ELF-1 (cell line): ENCODE measurements at regions not wholly inside any gene's neighbourhood (a gene's known extent, or its start where the extent isn't known, plus 50 kb on each side); places are given as distances from the start of the nearest gene placed in this dataset.
A peak's percentile ranks its signal among the peaks of the same experiment; 100 is the strongest.

Source experiments
- DNase-seq: peaks from one replicate; pipeline ENCODE4 v3.0.0-alpha.2; 2016; ENCODE audit warnings: low read depth, low spot score

DNA sequence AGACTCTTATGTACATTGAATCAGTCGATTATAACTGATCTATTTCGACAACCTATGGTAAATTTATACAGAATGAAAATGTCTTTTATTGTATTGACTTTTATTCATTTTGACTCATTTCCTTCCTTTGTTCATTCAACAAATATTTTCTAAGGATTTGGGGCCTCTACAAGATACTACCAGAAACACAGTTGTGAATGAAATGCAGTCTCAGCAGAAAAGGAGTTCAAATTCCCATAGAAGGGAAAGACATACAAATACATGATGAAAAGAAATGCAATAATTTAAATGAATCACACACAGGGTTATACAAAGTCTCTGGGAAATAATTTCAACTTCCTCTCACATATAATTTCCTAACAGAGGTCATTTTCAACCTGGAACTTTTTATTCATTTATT, 134.0 kb upstream of the SEMA3A start:
- DNase-seq = no peak

- DNase-seq = no peak
These were observed 129.6 kb upstream of the SEMA3A start for GRCh38 chr7:84324136-84324630.

- no peak for DNase-seq
These were observed 122.9 kb upstream of the SEMA3A start for GRCh38 chr7:84317536-84317935.

- no peak for DNase-seq
These were observed 119.7 kb upstream of the SEMA3A start for GRCh38 chr7:84314263-84314662.

GRCh38 chr7:84304407-84304806, 109.8 kb upstream of the SEMA3A start:
- no peak for DNase-seq

DNA sequence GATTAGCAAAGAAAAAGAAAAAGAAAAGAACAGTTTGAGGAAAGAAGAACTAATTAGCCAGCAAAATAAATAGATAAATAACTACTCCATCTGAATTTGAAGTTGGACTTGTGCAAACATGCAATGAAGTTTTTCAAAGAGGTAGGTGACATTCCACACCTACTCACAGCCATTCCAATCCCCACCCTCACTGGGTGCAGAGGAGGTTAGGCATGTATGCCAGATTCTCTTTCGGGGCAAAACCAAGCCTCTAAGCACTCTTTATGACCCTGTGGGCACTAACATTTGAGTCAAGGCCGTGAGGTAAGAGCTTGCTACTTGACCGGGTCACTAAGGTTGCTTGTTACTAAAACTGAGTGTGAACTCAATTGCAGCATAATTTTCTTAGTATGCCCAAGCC, 108.4 kb upstream of the SEMA3A start:
- DNase-seq = no peak

DNA sequence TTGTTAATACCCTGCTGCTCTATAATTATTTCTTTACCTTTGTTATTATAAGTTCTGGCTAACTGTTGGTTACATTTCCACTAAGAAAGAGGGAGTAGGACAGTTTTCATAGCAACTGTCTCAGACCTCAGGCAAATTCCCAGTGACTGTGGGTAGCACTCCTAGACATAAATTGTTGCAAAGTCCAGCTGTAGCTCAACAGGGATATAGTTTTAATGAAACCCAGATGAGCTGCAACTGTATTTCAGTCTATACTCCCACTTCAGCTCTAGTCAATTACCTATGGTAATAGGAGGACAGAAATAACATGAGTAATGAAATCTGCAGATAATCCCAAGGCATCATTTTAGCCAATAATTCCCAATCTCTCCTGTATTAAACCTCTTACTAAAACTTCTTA, 103.0 kb upstream of the SEMA3A start:
- no peak for DNase-seq

DNA sequence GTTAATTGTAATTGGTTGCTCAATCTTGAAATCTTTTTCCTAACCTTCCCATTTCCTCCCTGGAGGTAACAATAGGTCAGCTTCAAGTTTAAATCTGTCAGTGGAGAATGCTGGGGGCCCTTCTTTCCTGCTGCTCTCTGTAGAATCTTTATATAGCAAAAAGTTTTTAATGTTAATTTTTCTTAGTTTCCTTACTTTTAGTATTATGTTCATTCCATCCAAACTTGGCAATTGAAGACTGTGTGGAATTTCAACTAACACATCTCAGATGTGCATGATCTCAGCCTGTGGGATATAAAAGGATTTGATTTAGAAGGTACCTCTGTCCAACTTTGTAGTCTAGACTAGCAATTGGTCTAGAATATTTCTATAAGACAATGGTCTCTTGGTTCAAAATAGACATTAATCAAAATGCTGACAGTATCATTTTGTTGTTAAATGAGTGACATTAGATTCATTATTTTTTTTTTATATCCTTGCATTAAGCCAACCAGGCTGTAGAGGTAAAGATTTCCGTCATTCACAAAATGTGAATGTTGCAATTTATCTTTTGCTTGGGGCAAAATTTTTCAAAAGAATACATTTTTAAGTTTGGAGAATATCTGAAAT, 100.4 kb upstream of the SEMA3A start:
- no peak for DNase-seq

DNA sequence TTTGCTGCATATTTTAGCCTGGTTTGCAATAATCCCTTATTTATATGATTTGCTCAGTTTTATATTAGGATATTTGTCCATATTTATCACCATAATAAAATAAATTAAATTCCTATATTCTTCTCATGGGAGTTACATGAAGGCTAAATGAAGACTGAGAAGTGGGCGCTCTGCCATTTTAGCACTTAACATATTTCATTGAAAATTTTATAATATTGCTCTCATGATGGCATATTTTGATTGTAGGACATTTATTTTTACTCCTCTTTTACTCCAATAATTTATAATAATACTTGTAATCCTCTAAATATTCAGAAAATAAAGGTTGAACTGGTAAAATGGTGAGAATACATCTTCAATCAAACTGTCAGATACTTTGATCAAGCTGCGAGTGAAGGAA, 99.8 kb upstream of the SEMA3A start:
- DNase-seq = no peak

- peak; percentile 7 for DNase-seq
These were observed 97.2 kb upstream of the SEMA3A start for GRCh38 chr7:84291756-84292155.

DNA sequence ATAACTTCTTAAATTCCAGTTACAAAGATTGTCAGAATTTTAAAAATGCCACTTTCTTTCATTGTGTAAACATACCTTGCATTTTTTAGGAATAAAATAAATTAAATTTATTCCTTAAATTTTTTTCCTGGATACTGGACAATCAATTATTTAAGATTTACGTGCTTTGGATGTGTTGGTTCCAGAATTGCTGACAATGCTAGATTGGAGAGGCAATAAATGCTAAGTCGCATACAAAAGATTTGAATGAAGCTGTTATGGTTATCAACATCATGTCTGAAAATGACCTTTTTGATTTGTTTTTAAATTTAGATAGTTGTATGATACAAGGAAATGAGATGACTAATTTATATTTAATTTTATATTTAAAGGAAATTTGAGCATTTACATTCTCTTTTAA, 89.2 kb upstream of the SEMA3A start:
- DNase-seq = no peak

GRCh38 chr7:84281518-84281917, 86.9 kb upstream of the SEMA3A start:
- DNase-seq = no peak

DNA sequence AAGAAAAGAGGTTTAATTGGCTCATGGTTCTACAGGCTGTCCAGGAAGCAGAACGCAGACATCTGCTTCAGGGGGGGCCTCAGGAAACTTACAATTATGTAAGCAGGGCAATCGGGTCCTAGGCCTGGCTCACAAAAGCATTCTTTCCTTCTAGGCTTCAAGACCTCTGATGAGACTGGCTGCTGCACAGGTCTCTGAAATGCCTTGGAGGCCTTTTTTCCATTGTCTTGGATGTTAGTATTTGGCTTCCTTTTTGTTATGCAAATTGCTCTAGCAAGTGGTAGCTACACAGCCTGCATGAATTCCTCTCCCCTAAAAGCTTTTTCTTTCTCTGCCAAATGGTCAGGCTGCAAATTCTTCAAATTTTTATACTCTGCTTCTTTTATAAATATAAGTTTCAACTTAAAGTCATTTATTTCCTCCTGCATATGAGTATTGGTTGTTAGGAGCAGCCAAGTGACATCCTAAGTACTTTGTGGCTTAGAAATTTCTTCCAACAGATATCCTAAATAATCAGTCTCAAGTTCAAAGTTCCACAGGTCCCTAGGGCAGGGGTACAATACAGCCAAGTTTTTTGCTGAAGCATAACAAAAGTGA, 83.1 kb upstream of the SEMA3A start:
- peak; percentile 96 for DNase-seq

DNA sequence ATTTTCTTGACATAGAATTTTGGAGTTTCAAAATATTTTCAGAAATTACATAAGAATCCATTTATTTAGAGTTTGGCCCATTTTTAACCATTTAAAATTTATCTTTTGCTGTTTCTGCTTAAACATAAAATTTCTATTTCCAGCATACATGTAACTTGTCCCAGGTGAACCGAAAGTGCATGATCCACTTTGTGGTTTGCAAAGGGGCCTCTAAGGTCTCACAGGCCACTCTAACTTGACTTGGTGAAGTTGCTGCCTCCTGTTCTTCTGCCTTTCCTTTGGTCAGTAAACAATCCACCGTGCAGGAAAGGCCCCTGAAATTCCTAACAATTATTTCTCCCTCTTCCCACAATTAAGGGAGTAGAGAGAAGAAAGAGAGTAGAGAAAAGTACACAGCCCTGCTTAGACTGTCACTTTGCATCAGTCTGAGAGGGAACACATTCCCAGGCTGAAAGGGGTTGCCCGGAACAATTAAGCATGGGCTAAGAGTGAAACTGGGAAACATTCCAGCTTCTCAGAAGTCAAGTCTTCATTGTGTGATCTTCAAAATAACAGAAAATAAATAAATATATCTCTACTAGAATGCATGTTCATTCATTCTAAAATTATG, 79.5 kb upstream of the SEMA3A start:
- peak; percentile 52 for DNase-seq

DNA sequence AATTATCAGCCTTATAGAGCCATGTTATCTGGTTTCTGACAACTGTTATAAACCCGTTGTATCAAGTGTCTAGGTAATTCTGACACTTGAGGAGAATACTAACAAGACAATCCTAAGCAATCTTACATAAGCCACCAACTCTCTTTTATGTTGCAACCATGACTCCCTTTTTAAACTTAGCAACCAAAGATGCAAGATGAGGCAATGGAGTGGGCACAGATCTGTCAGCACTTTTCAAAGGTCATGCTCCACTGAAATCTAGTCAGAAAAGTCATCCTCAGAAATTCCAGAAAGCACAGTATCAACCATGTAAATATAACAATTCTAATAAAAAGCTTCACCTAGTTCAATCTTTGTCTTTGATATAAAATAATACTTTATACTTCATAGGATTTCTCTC, 77.0 kb upstream of the SEMA3A start:
- DNase-seq = no peak

DNA sequence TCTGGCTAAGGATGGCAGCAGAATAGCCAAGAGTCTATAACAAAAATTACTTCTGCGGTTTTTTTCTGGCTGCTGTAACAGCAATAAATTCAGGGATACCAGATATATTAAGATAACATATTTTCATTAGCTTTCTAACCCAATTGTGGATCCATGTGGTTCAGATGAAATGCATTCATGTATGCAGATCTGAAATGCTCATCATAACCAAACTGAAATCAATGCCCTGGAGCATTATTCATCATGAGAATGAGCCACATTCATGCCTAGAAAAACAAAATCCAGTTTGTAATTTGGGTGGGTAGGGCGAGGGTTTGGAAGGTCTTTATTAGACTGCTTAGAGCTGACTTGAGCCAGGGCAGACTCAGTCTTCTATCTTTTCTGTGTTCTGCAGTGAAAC, 69.8 kb upstream of the SEMA3A start:
- no peak for DNase-seq

DNA sequence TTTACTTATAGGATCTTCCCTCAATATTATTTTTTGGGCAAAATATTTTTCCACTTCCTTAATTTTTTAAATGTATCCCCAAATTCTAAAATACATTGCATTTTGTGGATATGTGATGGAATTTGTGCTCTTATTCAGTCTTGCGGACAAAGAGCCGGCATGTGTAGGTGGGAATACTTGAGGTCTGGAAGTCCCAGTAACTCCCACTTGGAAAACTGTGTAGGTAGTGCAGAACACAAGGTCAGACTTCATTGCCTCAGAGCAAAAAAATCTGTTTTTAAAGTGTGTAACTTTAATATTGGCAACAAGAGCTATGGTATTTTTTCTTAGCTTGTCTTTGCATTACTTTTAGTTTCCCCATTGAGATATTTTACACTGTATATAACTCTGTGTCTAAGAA, 68.5 kb upstream of the SEMA3A start:
- DNase-seq = no peak

- DNase-seq = no peak
These were observed 66.9 kb upstream of the SEMA3A start for GRCh38 chr7:84261509-84261908.

DNA sequence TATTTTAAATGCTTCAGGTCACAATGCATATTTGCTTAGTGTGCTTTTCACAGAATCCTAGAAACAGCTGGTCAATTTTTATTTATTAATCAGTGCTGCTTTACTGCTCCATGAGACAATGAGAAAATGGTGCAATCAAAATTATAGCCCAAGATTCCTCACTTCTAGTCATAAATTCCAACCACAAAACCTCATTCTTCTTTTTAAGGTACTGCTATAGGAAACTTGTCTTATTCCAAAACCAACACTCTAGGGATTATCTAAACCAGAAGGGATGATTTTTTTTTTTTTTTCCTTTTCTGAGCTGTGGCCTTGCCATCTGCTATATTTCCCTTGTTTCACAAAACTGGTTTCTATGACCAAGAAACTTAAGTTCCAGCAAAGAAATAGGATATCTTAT, 64.0 kb upstream of the SEMA3A start:
- DNase-seq = no peak

GRCh38 chr7:84256571-84256971, 62.0 kb upstream of the SEMA3A start:
- no peak for DNase-seq

GRCh38 chr7:84251277-84251781, 56.7 kb upstream of the SEMA3A start:
- DNase-seq = no peak

- no peak for DNase-seq
These were observed 55.9 kb upstream of the SEMA3A start for GRCh38 chr7:84250452-84250851.

DNA sequence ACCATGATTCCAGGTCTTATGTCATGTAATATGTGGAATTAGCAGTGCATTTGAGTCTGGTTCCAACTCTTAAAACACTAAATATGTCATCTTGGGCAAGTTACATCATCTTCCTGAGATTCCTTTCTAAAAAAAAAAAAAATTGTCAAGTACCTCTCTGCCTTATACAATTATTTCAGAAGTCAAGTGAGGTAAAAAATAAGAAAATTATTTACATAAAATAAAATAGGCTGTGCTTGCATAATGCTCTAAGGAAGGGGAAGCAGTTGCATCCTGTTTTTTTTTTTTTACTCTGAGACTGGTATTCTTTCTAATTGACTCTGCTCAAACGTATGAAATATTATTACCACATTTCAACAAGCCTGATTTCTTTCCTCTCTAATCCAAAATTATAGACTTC, 55.1 kb upstream of the SEMA3A start:
- DNase-seq = no peak
